Ovary (tissue), 7 donors: ENCODE measurements at regions not wholly inside any gene's neighbourhood (a gene's known extent, or its start where the extent isn't known, plus 50 kb on each side); places are given as distances from the start of the nearest gene placed in this dataset.

Source experiments
- DNase-seq, 5 donors: peaks; one replicate each; pipeline ENCODE4 v3.0.0-alpha.2; 2019 to 2020
- H3K27ac ChIP-seq, 2 donors: fragments of 200-600 bp; one replicate each; pipeline versions ENCODE4 v1.5.1 to v1.8.0; 2019 to 2022
- H3K27me3 ChIP-seq: fragments of 200-600 bp; one replicate; pipeline ENCODE4 v1.8.0; 2022
- H3K36me3 ChIP-seq: fragments of 200-600 bp; sonication (generic); one replicate; pipeline ENCODE4 v1.5.1; 2019
- H3K4me1 ChIP-seq: one replicate; pipeline ENCODE4 v1.8.1; 2013; ENCODE audit warnings: mild to moderate bottlenecking, moderate library complexity; ENCODE audit not compliant: insufficient read depth
- H3K4me3 ChIP-seq: fragments of 200-600 bp; sonication (generic); one replicate; pipeline ENCODE4 v1.5.1; 2017
- H3K9me3 ChIP-seq, 2 donors: fragments of 200-600 bp in 1 of 2; sonication (generic) in 1 of 2; one replicate each; pipeline versions ENCODE4 v1.5.1 to v1.8.1; 2013 to 2019; ENCODE audit warnings: mild to moderate bottlenecking in 1 of 2, moderate library complexity in 1 of 2
- CTCF ChIP-seq, 3 donors: fragments of 450-650 bp in 2 of 3; fragments of 200-600 bp in 1 of 3; IDR thresholded peaks; one replicate each; pipeline versions ENCODE4 v1.5.1 to v1.8.0; 2016 to 2022; ENCODE audit warnings: antibody characterized with exemption in 3 of 3, mild to moderate bottlenecking in 1 of 3
- EP300 ChIP-seq: sonication (generic); formaldehyde crosslinking; IDR thresholded peaks from one replicate; pipeline ENCODE4 v1.6.1; 2017; ENCODE audit warnings: antibody characterized with exemption
- POLR2A ChIP-seq: fragments of 450-650 bp; IDR thresholded peaks from one replicate; pipeline ENCODE4 v1.6.1; 2017; ENCODE audit warnings: antibody characterized with exemption, mild to moderate bottlenecking, moderate library complexity
- WGBS, 3 donors: extraction: QIAGEN DNeasy Blood & Tissue Kit in 1 of 3; methylation state at CpG; one replicate each; pipeline versions ENCODE4 v1.1.5 to v1.1.7; 2013 to 2017; 5-methylcytosine and 5-hydroxymethylcytosine counted together
- intact Hi-C, 4 donors: fragments of 100-400 bp; cut with DNase I; formaldehyde crosslinking; loops; one replicate each; pipeline versions ENCODE4 v1.11.0 to v1.15.1; 2022 to 2023
- donor health status: DM: no; HTN: no; CAD: no; lungs with moderate emphysema.
- donor health status: DM: no; HTN: no; CAD: no.
- donor health status: Bipolar disorder and iron deficiency.
- donor health status: DM: no; HTN: no; CAD: no.
- donor health status: DM: yes; HTN: yes; CAD: no.

GRCh38 chr10:44326474-44327030, 58.3 kb downstream of the CXCL12 start:
- intact Hi-C loops = no loop called here
- no peak for TF ChIP-seq CTCF (IDR thresholded peaks at IDR 0.05)
- no peak for TF ChIP-seq EP300
- no peak for TF ChIP-seq POLR2A

GRCh38 chr10:44325596-44326307, 59.1 kb downstream of the CXCL12 start:
- WGBS, 3 donors = 79 to 91% (median 88%) methylated on average over 6 of the region's 6 CpGs
- H3K36me3 ChIP-seq = no peaks in the 10 kb centered on the region
- H3K9me3 ChIP-seq = no peaks in the 10 kb centered on the region
- no peak overlapping the region for H3K27ac ChIP-seq
- DNase-seq = no peak
- no peaks in the 10 kb centered on the region for H3K4me1 ChIP-seq
- TF ChIP-seq EP300 (no peak), CTCF (IDR thresholded peaks at IDR 0.05) (no peak), POLR2A (no peak)
- H3K27me3 ChIP-seq = no peaks in the 10 kb centered on the region
- intact Hi-C loops = no loop called here
- H3K4me3 ChIP-seq = no peak overlapping the region

More at GRCh38 chr10:44326474-44327030, 58.3 kb downstream of the CXCL12 start:
- DNase-seq = no peak
- no peaks in the 10 kb centered on the region for H3K27me3 ChIP-seq
- H3K4me3 ChIP-seq = no peak overlapping the region
- H3K27ac ChIP-seq = no peak overlapping the region
- no peaks in the 10 kb centered on the region for H3K9me3 ChIP-seq
- no peaks in the 10 kb centered on the region for H3K4me1 ChIP-seq
- H3K36me3 ChIP-seq = no peaks in the 10 kb centered on the region
- WGBS, 3 donors = 97 to 100% (median 100%) methylated on average over 1 of the region's 1 CpG

GRCh38 chr10:44325157-44325556, 59.7 kb downstream of the CXCL12 start:
- 79 to 91% (median 87%) methylated on average over 3 of the region's 3 CpGs for WGBS, 3 donors
- Histone ChIP-seq H3K27me3 (no peaks in the 10 kb centered on the region), H3K4me3 (no peak overlapping the region), H3K4me1 (no peaks in the 10 kb centered on the region), H3K36me3 (no peaks in the 10 kb centered on the region), H3K27ac (no peak overlapping the region), H3K9me3 (no peaks in the 10 kb centered on the region)
- intact Hi-C loops = no loop called here
- DNase-seq = no peak
- TF ChIP-seq POLR2A (no peak), CTCF (IDR thresholded peaks at IDR 0.05) (no peak), EP300 (no peak)

GRCh38 chr10:44323838-44324237, 61.1 kb downstream of the CXCL12 start:
- no peaks in the 10 kb centered on the region for H3K36me3 ChIP-seq
- H3K4me3 ChIP-seq = no peak overlapping the region
- peaks cover 1% of the 10 kb centered on the region for H3K4me1 ChIP-seq
- TF ChIP-seq CTCF (IDR thresholded peaks at IDR 0.05) = no peak
- TF ChIP-seq POLR2A = no peak
- TF ChIP-seq EP300 = no peak
- WGBS, 3 donors = 96 to 98% (median 97%) methylated on average over 3 of the region's 3 CpGs
- no peak for DNase-seq
- intact Hi-C loops = no loop called here
- no peaks in the 10 kb centered on the region for H3K9me3 ChIP-seq
- H3K27me3 ChIP-seq = no peaks in the 10 kb centered on the region
- H3K27ac ChIP-seq = no peak overlapping the region
